ENCODE measurements at regions not wholly inside any gene's neighbourhood (a gene's known extent, or its start where the extent isn't known, plus 50 kb on each side); places are given as distances from the start of the nearest gene placed in this dataset.

DNA sequence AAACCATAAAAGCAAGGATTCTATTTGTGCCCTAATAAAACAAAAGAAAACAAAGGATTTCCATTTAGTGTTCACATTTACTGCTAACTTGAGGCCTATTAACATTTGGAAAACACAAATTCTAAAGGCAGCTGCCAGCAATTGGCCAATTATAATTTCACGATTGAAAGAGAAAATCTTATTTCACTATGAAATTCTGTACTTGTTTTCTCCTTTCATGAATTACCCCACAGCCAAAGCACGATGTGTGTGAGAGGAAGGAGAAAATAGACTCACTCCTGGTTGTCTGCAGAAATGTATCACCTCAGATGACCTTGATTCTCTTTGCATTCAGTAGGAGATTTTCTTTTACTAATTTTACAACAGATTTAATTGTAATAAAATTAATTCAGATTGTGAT lies 242.8 kb upstream of the GBE1 start:
- H2AFZ ChIP-seq (ENCODE audit: insufficient read depth, low read depth, low read length, poor library complexity, severe bottlenecking) = no peak overlapping the region
- no peaks in the 10 kb centered on the region for H3K36me3 ChIP-seq (replicated peaks in 1 of 2; ENCODE audit: control insufficient read depth in 1 of 2, insufficient read depth in 2 of 2, low read length in 2 of 2)
- peaks cover 0 to 1% (median 0%) of the 10 kb centered on the region in 3 donors for H3K27me3 Mint-ChIP-seq (ENCODE audit: low read depth in 3 of 3)
- H3K4me1 Mint-ChIP-seq = no peaks in the 10 kb centered on the region
- no peak overlapping the region for H3K4me2 ChIP-seq (replicated peaks; ENCODE audit: extremely low read depth, low read length, poor library complexity, severe bottlenecking)
- H3K79me2 ChIP-seq (ENCODE audit: insufficient read depth, low read length) = no peaks in the 10 kb centered on the region
- H4K20me1 ChIP-seq (ENCODE audit: insufficient read depth, low read length) = no peaks in the 10 kb centered on the region
- H3K9me3 Mint-ChIP-seq = peaks cover 0 to 8% (median 4%) of the 10 kb centered on the region in 7 donors
- no peak overlapping the region for H3K9ac ChIP-seq (ENCODE audit: insufficient read depth, low read length, poor library complexity, severe bottlenecking)
- H3K9me3 ChIP-seq (replicated peaks in 1 of 2; ENCODE audit: control insufficient read depth in 1 of 2, insufficient read depth in 1 of 2, low read length in 2 of 2) = peaks cover 0 to 3% of the 10 kb centered on the region in 2 donors
- H3K27me3 ChIP-seq (ENCODE audit: control insufficient read depth in 2 of 2, insufficient read depth in 2 of 2, low read length in 2 of 2) = no peaks in the 10 kb centered on the region
- intact Hi-C loops (cut with micrococcal nuclease) = no loop called here
- TF ChIP-seq, protein P1, sequence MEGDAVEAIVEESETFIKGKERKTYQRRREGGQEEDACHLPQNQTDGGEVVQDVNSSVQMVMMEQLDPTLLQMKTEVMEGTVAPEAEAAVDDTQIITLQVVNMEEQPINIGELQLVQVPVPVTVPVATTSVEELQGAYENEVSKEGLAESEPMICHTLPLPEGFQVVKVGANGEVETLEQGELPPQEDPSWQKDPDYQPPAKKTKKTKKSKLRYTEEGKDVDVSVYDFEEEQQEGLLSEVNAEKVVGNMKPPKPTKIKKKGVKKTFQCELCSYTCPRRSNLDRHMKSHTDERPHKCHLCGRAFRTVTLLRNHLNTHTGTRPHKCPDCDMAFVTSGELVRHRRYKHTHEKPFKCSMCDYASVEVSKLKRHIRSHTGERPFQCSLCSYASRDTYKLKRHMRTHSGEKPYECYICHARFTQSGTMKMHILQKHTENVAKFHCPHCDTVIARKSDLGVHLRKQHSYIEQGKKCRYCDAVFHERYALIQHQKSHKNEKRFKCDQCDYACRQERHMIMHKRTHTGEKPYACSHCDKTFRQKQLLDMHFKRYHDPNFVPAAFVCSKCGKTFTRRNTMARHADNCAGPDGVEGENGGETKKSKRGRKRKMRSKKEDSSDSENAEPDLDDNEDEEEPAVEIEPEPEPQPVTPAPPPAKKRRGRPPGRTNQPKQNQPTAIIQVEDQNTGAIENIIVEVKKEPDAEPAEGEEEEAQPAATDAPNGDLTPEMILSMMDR (IDR thresholded peaks at IDR 0.05) = no peak
- H3K36me3 Mint-ChIP-seq = no peaks in the 10 kb centered on the region
- H3K4me3 ChIP-seq (replicated peaks in 1 of 3; ENCODE audit: low read depth in 2 of 3, low read length in 3 of 3) = no peak overlapping the region
- no peak for DNase-seq
- no peaks in the 10 kb centered on the region for H3K4me1 ChIP-seq (ENCODE audit: control insufficient read depth in 1 of 2, insufficient read depth in 2 of 2, low read length in 2 of 2)
- no peak overlapping the region for H3K27ac ChIP-seq (ENCODE audit: low read depth in 1 of 2, low read length in 2 of 2)
- no peak overlapping the region for H3K27ac Mint-ChIP-seq
- no CpG with 5 or more reads among the region's 2 CpGs for WGBS (ENCODE audit: insufficient coverage)
- no peak overlapping the region for H3K4me3 Mint-ChIP-seq

DNA sequence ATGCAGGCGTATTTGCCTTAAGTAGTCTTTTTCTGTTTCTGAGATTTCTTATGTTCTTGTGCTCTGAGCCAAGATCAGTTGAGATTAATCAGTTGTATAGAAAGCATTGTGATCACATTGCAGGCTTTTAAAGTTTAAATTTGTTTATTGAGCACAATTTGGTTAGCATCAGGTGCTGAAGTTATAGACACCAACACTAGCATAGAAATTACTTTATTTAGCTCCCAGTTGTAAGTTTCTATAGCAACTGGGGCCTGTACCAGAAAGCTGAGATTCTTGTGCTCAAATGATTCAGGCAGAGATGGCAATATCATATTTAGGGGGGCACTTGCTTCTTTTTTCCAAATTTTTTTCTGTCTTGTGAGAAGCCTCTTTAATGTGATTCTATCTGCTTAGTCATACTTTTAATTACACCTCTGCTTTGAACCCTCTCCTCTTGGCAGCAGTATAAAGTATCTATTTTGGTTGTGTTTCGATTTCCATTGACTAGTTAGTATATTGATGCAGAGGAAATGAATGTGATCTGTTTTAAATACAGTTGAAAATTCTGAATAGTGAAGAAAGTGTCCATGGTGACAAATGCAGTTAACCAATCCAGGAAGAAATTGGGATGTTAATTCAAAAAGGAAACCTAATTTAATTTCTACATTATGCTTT lies 241.7 kb upstream of the GBE1 start:
- no peaks in the 10 kb centered on the region for H3K36me3 ChIP-seq (replicated peaks in 1 of 2; ENCODE audit: control insufficient read depth in 1 of 2, insufficient read depth in 2 of 2, low read length in 2 of 2)

More for the DNA sequence above, 241.7 kb upstream of the GBE1 start:
- no peaks in the 10 kb centered on the region for H4K20me1 ChIP-seq (ENCODE audit: insufficient read depth, low read length)
- H3K27ac ChIP-seq (ENCODE audit: low read depth in 1 of 2, low read length in 2 of 2) = no peak overlapping the region
- H3K9ac ChIP-seq (ENCODE audit: insufficient read depth, low read length, poor library complexity, severe bottlenecking) = no peak overlapping the region
- no peaks in the 10 kb centered on the region for H3K79me2 ChIP-seq (ENCODE audit: insufficient read depth, low read length)
- H3K4me3 Mint-ChIP-seq = no peak overlapping the region
- no peak overlapping the region for H2AFZ ChIP-seq (ENCODE audit: insufficient read depth, low read depth, low read length, poor library complexity, severe bottlenecking)
- TF ChIP-seq, protein P1 (IDR thresholded peaks at IDR 0.05) = no peak
- no peak overlapping the region for H3K4me3 ChIP-seq (replicated peaks in 1 of 3; ENCODE audit: low read depth in 2 of 3, low read length in 3 of 3)
- no peak overlapping the region for H3K27ac Mint-ChIP-seq
- no peak for DNase-seq
- H3K27me3 Mint-ChIP-seq (ENCODE audit: low read depth in 3 of 3) = peaks cover 0 to 1% (median 0%) of the 10 kb centered on the region in 3 donors
- intact Hi-C loops (cut with micrococcal nuclease) = no loop called here
- H3K4me1 Mint-ChIP-seq = peaks cover 4% of the 10 kb centered on the region
- H3K36me3 Mint-ChIP-seq = no peaks in the 10 kb centered on the region
- no peaks in the 10 kb centered on the region for H3K27me3 ChIP-seq (ENCODE audit: control insufficient read depth in 2 of 2, insufficient read depth in 2 of 2, low read length in 2 of 2)
- WGBS (ENCODE audit: insufficient coverage) = 100% methylated on average over 1 of the region's 2 CpGs
- H3K4me2 ChIP-seq (replicated peaks; ENCODE audit: extremely low read depth, low read length, poor library complexity, severe bottlenecking) = no peak overlapping the region
- no peaks in the 10 kb centered on the region for H3K4me1 ChIP-seq (ENCODE audit: control insufficient read depth in 1 of 2, insufficient read depth in 2 of 2, low read length in 2 of 2)
- H3K9me3 Mint-ChIP-seq = peaks cover 0 to 6% (median 3%) of the 10 kb centered on the region in 7 donors
- H3K9me3 ChIP-seq (replicated peaks in 1 of 2; ENCODE audit: control insufficient read depth in 1 of 2, insufficient read depth in 1 of 2, low read length in 2 of 2) = peaks cover 0 to 3% of the 10 kb centered on the region in 2 donors

Data from CD14-positive monocyte (primary cell).